BE2C (cell line): ENCODE measurements at regions not wholly inside any gene's neighbourhood (a gene's known extent, or its start where the extent isn't known, plus 50 kb on each side); places are given as distances from the start of the nearest gene placed in this dataset.

Experiments used
- DNase-seq: peaks from one replicate; pipeline ENCODE4 v3.0.0-alpha.2; 2020
- H3K27me3 ChIP-seq: fragments of 250-450 bp; sonication (Bioruptor Pico); 2 replicates; pipeline ENCODE4 v1.5.1; 2020; ENCODE audit warnings: mild to moderate bottlenecking
- H3K36me3 ChIP-seq: fragments of 250-450 bp; sonication (Bioruptor Pico); 2 replicates; pipeline ENCODE4 v1.5.1; 2020; ENCODE audit warnings: mild to moderate bottlenecking
- H3K4me1 ChIP-seq: fragments of 250-450 bp; sonication (Bioruptor Pico); 2 replicates; pipeline ENCODE4 v1.5.1; 2020
- H3K4me3 ChIP-seq: 2 replicates; pipeline ENCODE4 v1.5.1; 2011; ENCODE audit warnings: low read depth, low read length
- H3K9me3 ChIP-seq: fragments of 250-450 bp; sonication (Bioruptor Pico); 2 replicates; pipeline ENCODE4 v1.5.1; 2020
- TF ChIP-seq, protein P1 (sequence below): IDR thresholded peaks from 2 replicates; pipeline ENCODE4 v1.5.1; 2012; ENCODE audit warnings: mild to moderate bottlenecking, low read depth, low read length

DNA sequence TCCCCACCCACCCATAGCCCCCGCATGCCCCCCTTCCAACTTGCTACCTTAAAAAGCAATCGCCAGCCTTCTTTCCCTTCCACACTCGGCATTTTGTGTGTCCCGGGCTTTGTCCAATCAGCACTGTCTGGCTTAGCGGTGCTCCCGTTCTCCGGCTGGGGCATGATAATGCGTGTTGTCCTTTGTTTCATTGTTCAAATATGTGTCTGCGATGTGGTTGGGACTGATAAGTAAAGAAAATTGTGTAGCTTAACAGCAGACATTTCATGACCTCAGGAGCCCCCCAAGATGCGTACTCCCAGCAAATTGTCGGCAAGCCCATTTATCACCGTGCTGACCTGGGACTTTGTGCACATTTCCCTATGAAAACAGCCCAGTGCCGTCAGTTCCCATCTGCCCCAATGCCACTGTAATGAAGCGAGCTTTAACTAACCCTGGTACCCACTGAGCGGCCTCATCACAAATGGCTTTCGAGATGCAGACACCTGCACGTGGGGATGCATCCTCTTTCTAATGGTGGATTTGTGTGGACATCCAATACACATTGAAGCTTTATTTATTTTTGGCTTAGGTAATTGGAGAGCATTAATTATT is 167.0 kb upstream of the E2F8 start:
- no peaks in the 10 kb centered on the region for H3K27me3 ChIP-seq
- TF ChIP-seq, protein P1, sequence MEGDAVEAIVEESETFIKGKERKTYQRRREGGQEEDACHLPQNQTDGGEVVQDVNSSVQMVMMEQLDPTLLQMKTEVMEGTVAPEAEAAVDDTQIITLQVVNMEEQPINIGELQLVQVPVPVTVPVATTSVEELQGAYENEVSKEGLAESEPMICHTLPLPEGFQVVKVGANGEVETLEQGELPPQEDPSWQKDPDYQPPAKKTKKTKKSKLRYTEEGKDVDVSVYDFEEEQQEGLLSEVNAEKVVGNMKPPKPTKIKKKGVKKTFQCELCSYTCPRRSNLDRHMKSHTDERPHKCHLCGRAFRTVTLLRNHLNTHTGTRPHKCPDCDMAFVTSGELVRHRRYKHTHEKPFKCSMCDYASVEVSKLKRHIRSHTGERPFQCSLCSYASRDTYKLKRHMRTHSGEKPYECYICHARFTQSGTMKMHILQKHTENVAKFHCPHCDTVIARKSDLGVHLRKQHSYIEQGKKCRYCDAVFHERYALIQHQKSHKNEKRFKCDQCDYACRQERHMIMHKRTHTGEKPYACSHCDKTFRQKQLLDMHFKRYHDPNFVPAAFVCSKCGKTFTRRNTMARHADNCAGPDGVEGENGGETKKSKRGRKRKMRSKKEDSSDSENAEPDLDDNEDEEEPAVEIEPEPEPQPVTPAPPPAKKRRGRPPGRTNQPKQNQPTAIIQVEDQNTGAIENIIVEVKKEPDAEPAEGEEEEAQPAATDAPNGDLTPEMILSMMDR: no peak
- H3K4me3 ChIP-seq: no peak overlapping the region
- no peaks in the 10 kb centered on the region for H3K36me3 ChIP-seq
- DNase-seq: no peak
- no peaks in the 10 kb centered on the region for H3K4me1 ChIP-seq
- H3K9me3 ChIP-seq: no peaks in the 10 kb centered on the region

DNA sequence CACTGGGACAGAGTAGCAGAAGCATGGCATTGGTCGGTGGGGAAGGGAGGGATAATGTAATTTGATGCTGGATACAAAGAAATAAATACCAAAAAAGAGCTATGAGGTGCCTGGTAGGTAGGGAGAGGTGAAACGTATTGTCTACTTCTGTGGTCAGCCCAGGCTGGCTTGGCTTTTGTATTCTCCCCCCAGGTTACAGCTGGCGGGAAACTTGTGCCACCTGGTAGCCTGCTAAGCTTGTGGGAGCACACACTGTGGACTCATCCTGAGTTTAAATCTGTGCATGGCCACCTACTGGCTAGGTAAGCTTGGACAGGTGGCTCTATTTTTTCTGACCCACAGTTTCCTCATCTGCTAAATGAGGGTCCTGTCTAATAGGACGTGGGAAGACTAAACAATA is 165.2 kb upstream of the E2F8 start:
- TF ChIP-seq, protein P1: no peak
- DNase-seq: no peak
- Histone ChIP-seq H3K36me3 (no peaks in the 10 kb centered on the region), H3K27me3 (no peaks in the 10 kb centered on the region), H3K4me3 (no peak overlapping the region), H3K9me3 (no peaks in the 10 kb centered on the region), H3K4me1 (no peaks in the 10 kb centered on the region)

DNA sequence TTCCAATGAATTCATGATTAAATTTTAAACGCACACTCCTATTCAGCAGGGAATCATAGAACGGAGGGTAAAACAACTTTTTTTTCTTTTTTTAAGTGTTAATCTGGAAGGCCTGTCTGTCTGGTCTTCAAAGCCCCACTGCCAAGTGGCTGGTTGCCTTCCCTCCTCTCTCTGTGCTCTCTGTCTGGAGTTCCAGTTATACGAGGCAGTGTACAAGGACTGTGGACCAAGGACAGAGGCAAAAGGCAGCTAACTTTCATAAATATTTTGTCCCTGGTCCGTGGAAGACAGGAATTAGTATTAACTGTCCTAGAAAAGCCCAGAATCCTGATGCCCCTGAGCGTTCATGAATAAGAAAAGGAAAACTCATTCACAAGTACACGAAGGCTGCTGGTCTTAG is 164.0 kb upstream of the E2F8 start:
- H3K36me3 ChIP-seq: no peaks in the 10 kb centered on the region
- TF ChIP-seq, protein P1: no peak
- no peak overlapping the region for H3K4me3 ChIP-seq
- no peaks in the 10 kb centered on the region for H3K4me1 ChIP-seq
- no peaks in the 10 kb centered on the region for H3K9me3 ChIP-seq
- no peak for DNase-seq
- H3K27me3 ChIP-seq: no peaks in the 10 kb centered on the region

DNA sequence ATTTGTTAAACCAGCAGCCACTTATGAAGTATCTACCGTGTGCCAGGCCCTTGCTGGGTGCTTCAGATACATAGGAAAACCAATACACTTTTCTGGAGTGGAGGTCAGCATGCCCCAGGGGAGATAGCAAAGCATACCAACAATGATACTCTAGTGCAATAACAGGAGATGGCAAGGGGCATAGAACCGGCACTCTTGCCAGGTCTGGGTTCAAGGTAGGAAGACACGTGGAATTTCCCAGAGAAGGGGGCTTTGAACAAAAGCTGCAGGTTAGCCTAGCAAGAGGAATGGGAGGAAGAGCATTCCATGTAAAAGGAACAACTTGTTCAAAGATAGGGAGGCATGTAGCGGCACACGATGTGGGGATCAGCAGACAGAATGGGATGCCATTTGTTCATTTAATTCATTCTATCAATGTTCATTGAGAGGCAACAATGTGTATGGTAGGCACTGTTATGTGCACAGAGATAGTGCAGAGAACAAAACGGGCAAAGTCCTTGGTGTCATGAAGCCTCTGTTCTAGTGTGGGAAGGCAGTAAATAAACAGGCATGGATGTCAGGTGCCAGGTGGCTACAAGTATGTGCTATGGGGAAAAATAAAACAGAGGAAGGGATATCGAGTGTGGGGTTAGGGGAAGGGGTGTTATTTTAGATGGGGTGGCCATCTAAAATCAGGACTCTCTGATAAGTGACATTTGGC is 162.6 kb upstream of the E2F8 start:
- Histone ChIP-seq H3K4me3 (no peak overlapping the region), H3K4me1 (no peaks in the 10 kb centered on the region), H3K27me3 (no peaks in the 10 kb centered on the region), H3K9me3 (no peaks in the 10 kb centered on the region), H3K36me3 (no peaks in the 10 kb centered on the region)
- no peak for DNase-seq
- TF ChIP-seq, protein P1: no peak

DNA sequence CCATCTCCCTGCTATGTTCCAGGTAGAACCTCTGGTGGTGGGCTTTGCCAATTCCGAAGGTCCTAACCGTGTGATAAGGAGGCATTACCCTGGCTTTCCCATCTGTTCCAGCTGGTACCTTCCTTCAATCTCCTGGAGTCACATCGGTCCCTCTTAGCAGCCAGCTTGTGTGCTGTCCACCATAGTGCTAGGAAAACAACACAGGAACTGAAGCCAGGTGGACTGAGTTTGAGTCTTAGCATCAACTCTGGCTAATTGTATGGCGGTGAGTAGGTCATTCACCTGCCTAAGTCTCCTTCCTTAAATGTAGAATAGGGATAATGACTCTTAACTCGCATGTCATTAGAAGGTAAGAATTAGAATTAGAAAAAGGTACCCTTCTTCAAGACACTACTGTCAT is 159.6 kb upstream of the E2F8 start:
- H3K36me3 ChIP-seq: no peaks in the 10 kb centered on the region
- TF ChIP-seq, protein P1: no peak
- H3K27me3 ChIP-seq: no peaks in the 10 kb centered on the region
- H3K4me3 ChIP-seq: no peak overlapping the region
- H3K4me1 ChIP-seq: no peaks in the 10 kb centered on the region
- H3K9me3 ChIP-seq: no peaks in the 10 kb centered on the region
- DNase-seq: no peak

DNA sequence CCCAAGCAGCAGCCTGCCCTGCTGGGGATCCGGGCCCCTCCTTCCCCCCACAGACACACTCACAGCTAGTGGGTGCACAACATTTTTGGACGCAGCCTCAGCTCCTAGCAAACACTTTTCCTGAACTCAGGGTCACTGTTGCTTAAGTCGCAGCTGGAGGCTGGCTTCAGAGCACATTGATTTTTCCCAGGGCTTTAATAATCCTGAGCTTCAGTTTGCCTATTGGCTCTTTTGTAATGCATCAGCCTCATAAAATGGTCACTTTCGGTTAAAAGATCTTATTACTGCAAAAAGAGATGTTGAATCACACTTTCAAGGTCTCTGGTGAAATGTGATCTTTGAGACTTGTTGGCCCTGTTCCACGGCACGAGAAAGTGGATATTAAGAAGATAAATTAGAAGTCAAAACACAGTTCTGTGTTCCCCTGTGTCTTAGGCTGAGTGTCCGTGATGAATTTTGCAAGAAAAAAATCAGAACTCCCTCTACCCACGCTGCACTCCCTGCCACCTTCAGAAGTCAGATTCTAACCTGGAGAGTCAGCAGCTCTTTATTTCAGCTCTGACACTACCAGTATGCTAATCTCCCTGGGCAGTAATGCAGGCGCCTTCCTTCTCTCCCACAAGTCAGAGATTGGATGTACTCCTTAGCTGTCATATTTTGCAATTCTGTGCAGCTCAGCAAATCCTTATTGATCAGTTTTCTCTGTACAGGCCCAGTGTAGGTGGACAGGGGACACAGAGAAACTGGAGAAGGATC is 158.2 kb upstream of the E2F8 start:
- Histone ChIP-seq H3K27me3 (no peaks in the 10 kb centered on the region), H3K4me3 (no peak overlapping the region), H3K4me1 (no peaks in the 10 kb centered on the region), H3K36me3 (no peaks in the 10 kb centered on the region), H3K9me3 (no peaks in the 10 kb centered on the region)
- no peak for DNase-seq
- TF ChIP-seq, protein P1: no peak
